Bronchial epithelial cell (primary cell): ENCODE measurements at regions not wholly inside any gene's neighbourhood (a gene's known extent, or its start where the extent isn't known, plus 50 kb on each side); places are given as distances from the start of the nearest gene placed in this dataset.
A peak's percentile ranks its signal among the peaks of the same experiment; 100 is the strongest.
"Not testable (repeated sequence)": the region's sequence is repeated elsewhere in the genome, so short reads cannot be mapped to it uniquely, and the experiment has no call there.

Experiments
- DNase-seq: peaks from one replicate; pipeline ENCODE4 v3.0.0-alpha.2; 2010; ENCODE audit warnings: low read depth
- FAIRE-seq: peaks from 2 replicates; lab custom pipeline; 2011; peaks lifted over from hg19 to GRCh38; lab: Jason Lieb, UNC
- H3K27me3 ChIP-seq: 2 replicates; pipeline ENCODE4 v1.5.1; 2011; ENCODE audit warnings: low read length; ENCODE audit not compliant: control insufficient read depth, insufficient read depth
- H3K36me3 ChIP-seq: 2 replicates; pipeline ENCODE4 v1.5.1; 2011; ENCODE audit warnings: low read length; ENCODE audit not compliant: control insufficient read depth, insufficient read depth
- H3K4me3 ChIP-seq: 2 replicates; pipeline ENCODE4 v1.5.1; 2011; ENCODE audit warnings: mild to moderate bottlenecking, low read depth, low read length, control low read depth
- TF ChIP-seq, protein P1 (sequence below): IDR thresholded peaks from 2 replicates; pipeline ENCODE4 v1.5.1; 2011; ENCODE audit warnings: mild to moderate bottlenecking, moderate library complexity, low read length, control low read depth, inconsistent platforms; ENCODE audit not compliant: insufficient read depth, severe bottlenecking

GRCh38 chr6:74705451-74705850, 500.4 kb downstream of the COL12A1 start:
- no peak for FAIRE-seq
- no peaks in the 10 kb centered on the region for H3K36me3 ChIP-seq
- H3K27me3 ChIP-seq = no peaks in the 10 kb centered on the region
- no peak overlapping the region for H3K4me3 ChIP-seq
- TF ChIP-seq, protein P1, sequence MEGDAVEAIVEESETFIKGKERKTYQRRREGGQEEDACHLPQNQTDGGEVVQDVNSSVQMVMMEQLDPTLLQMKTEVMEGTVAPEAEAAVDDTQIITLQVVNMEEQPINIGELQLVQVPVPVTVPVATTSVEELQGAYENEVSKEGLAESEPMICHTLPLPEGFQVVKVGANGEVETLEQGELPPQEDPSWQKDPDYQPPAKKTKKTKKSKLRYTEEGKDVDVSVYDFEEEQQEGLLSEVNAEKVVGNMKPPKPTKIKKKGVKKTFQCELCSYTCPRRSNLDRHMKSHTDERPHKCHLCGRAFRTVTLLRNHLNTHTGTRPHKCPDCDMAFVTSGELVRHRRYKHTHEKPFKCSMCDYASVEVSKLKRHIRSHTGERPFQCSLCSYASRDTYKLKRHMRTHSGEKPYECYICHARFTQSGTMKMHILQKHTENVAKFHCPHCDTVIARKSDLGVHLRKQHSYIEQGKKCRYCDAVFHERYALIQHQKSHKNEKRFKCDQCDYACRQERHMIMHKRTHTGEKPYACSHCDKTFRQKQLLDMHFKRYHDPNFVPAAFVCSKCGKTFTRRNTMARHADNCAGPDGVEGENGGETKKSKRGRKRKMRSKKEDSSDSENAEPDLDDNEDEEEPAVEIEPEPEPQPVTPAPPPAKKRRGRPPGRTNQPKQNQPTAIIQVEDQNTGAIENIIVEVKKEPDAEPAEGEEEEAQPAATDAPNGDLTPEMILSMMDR = no peak
- peak; percentile 19 for DNase-seq

- DNase-seq, H3K4me3 ChIP-seq, FAIRE-seq, H3K27me3 ChIP-seq, H3K36me3 ChIP-seq: not testable (repeated sequence)
Measured at GRCh38 chr6:74704540-74704939, 501.3 kb downstream of the COL12A1 start.

- Histone ChIP-seq H3K4me3 (no peak overlapping the region), H3K27me3 (no peaks in the 10 kb centered on the region), H3K36me3 (no peaks in the 10 kb centered on the region)
- TF ChIP-seq, protein P1 = no peak
- DNase-seq = peak; percentile 43
- FAIRE-seq = no peak
Measured at GRCh38 chr6:74690365-74690764, 515.5 kb downstream of the COL12A1 start.

DNA sequence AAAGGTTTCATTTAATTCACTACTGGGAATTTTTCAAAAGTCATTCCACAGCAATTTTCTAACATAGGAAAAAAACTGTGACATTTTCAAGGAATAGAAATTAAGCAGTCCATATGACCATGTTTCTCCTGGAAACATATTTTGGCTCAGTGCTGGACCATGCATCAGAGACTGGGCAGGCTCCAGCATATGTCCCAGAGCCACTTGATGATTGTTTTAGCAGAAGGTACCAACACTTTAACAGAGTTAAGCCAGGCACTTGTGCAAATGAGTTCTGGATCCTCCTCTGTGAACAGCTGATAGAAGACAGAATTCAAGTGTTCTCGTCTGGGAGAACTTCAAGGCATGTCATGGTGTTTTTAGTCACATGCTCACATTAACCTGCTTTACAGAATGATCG, 516.3 kb downstream of the COL12A1 start:
- no peak for DNase-seq
- FAIRE-seq = no peak

GRCh38 chr6:74677463-74677862, 528.4 kb downstream of the COL12A1 start:
- Histone ChIP-seq H3K4me3 (no peak overlapping the region), H3K27me3 (no peaks in the 10 kb centered on the region), H3K36me3 (no peaks in the 10 kb centered on the region)
- DNase-seq = no peak
- no peak for FAIRE-seq
- TF ChIP-seq, protein P1 = no peak

More for the DNA sequence above, 516.3 kb downstream of the COL12A1 start:
- TF ChIP-seq, protein P1 = no peak
- no peaks in the 10 kb centered on the region for H3K27me3 ChIP-seq
- no peaks in the 10 kb centered on the region for H3K36me3 ChIP-seq
- no peak overlapping the region for H3K4me3 ChIP-seq

DNA sequence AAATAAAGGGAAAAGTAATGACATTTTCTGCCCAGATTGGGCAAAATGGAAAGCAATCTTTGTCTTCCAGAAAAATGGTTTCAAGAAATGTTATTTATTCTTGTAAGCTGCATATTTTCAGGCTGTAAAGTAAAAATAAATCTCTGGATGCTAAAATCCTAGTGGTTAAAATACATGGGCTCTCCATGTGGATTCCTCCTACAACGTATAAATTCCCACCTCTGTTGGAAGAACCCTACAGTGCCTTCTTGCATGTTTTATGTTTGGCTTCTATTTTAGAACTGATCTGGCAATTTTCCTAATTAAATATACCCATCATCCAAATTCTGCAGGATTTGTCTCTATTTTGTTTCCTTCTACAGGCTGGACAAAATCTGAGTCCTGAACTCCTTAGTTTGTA, 528.9 kb downstream of the COL12A1 start:
- H3K36me3 ChIP-seq = no peaks in the 10 kb centered on the region
- H3K4me3 ChIP-seq = no peak overlapping the region
- TF ChIP-seq, protein P1 = no peak
- no peak for FAIRE-seq
- H3K27me3 ChIP-seq = no peaks in the 10 kb centered on the region
- no peak for DNase-seq
